HG03469 (cell line): ENCODE measurements at regions not wholly inside any gene's neighbourhood (a gene's known extent, or its start where the extent isn't known, plus 50 kb on each side); places are given as distances from the start of the nearest gene placed in this dataset.

ENCODE experiments used
- ATAC-seq: cut with Tn5 transposase; IDR thresholded peaks from one replicate; pipeline ENCODE4 v1.9.1; 2021; ENCODE audit warnings: mild to moderate bottlenecking, moderate library complexity, moderate number of reproducible peaks; ENCODE audit not compliant: unreplicated experiment

GRCh38 chr10:89879121-89879520 lies 177.7 kb downstream of the KIF20B start:
- no peak for ATAC-seq

- no peak for ATAC-seq
Measured at GRCh38 chr10:89887406-89887805, 186.0 kb downstream of the KIF20B start.

- peak; percentile 47 for ATAC-seq
Measured at GRCh38 chr10:89887830-89888229, 186.4 kb downstream of the KIF20B start.

GRCh38 chr10:89888321-89889070 lies 187.1 kb downstream of the KIF20B start:
- peak; percentile 73 for ATAC-seq

- no peak for ATAC-seq
Measured at GRCh38 chr10:89889606-89890005, 188.2 kb downstream of the KIF20B start.

- no peak for ATAC-seq
Measured at GRCh38 chr10:89891006-89891535, 189.7 kb downstream of the KIF20B start.

GRCh38 chr10:89894051-89894450 lies 192.7 kb downstream of the KIF20B start:
- ATAC-seq = no peak

GRCh38 chr10:89900554-89900953 lies 199.2 kb downstream of the KIF20B start:
- no peak for ATAC-seq

GRCh38 chr10:89901895-89902294 lies 200.5 kb downstream of the KIF20B start:
- no peak for ATAC-seq

- ATAC-seq = no peak
Measured at GRCh38 chr10:89904755-89905154, 203.4 kb downstream of the KIF20B start.

GRCh38 chr10:89909752-89910151 lies 208.4 kb downstream of the KIF20B start:
- no peak for ATAC-seq

GRCh38 chr10:89915021-89915420 lies 213.6 kb downstream of the KIF20B start:
- ATAC-seq = no peak

- ATAC-seq = no peak
Measured at GRCh38 chr10:89915968-89916367, 214.6 kb downstream of the KIF20B start.

GRCh38 chr10:89916468-89917215 lies 215.3 kb downstream of the KIF20B start:
- no peak for ATAC-seq

- no peak for ATAC-seq
Measured at GRCh38 chr10:89921403-89921802, 220.0 kb downstream of the KIF20B start.

- ATAC-seq = no peak
Measured at GRCh38 chr10:89923661-89924060, 222.3 kb downstream of the KIF20B start.

GRCh38 chr10:89924261-89924660 lies 222.9 kb downstream of the KIF20B start:
- ATAC-seq = no peak

GRCh38 chr10:89926736-89927135 lies 225.3 kb downstream of the KIF20B start:
- ATAC-seq = no peak

- no peak for ATAC-seq
Measured at GRCh38 chr10:89929282-89930026, 228.1 kb downstream of the KIF20B start.

- no peak for ATAC-seq
Measured at GRCh38 chr10:89937494-89937893, 236.1 kb downstream of the KIF20B start.

GRCh38 chr10:89940076-89940475 lies 238.7 kb downstream of the KIF20B start:
- no peak for ATAC-seq
